ENCODE measurements at regions not wholly inside any gene's neighbourhood (a gene's known extent, or its start where the extent isn't known, plus 50 kb on each side); places are given as distances from the start of the nearest gene placed in this dataset.

DNA sequence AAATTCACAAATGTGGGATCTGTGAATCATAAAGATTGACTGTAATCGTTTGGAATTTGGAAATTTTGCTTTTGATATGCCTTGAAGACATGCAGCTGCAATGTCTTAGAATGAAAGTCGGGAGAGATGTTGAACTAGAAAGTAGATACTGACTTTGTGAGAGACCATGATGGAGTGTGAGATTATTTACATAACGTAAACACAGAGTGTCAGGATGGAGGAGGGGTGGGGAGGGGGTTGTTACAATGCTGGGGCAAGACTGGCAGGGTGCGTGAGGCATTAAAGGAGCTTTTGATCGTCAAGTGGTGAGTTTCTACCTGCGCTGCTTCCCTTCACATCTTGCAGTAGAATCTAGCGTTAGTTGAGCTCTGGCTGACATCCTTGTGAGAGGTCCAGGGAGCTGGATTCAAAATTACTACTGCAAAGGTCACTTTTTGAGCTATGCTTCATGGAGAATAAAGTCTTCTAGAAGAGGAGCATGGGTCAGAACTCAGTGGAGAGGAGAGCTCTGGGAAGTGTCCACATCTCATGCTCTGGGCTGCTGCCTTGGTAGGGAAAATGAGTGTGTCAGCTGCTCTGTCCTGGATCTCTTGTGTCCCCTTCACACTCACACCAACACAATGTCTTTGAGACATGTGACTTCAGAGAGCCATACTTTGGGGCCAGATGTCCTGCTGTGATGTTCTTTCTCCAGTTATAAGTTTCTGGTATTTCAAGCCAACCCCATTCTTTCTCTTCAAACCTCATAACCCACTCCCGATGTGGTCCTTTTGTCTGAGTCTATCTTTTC is 105.2 kb upstream of the CITED2 start:
- Mint-ChIP-seq H3K27me3 (peaks cover 32% of the 10 kb centered on the region), H3K9me3 (peaks cover 0 to 2% (median 0%) of the 10 kb centered on the region in 7 donors), H3K27ac (no peak overlapping the region), H3K36me3 (no peaks in the 10 kb centered on the region), H3K4me1 (peaks cover 0 to under 1% (median 0%) of the 10 kb centered on the region in 4 donors), H3K4me3 (no peak overlapping the region)
- DNase-seq (no peak), ATAC-seq (ENCODE audit: low read depth in 2 of 2) (no peak)
- Histone ChIP-seq H3K36me3 (ENCODE audit: control insufficient read depth, insufficient read depth, low read length) (no peaks in the 10 kb centered on the region), H3K4me1 (ENCODE audit: control insufficient read depth, insufficient read depth, low read length, poor library complexity, severe bottlenecking) (no peaks in the 10 kb centered on the region), H3K9me3 (ENCODE audit: control insufficient read depth in 2 of 2, low read length in 2 of 2) (no peaks in the 10 kb centered on the region), H3K27me3 (ENCODE audit: control insufficient read depth, insufficient read depth, low read length) (no peaks in the 10 kb centered on the region), H3K4me3 (ENCODE audit: low read depth, low read length) (no peak overlapping the region), H3K27ac (ENCODE audit: insufficient read depth, low read length, poor library complexity, severe bottlenecking) (no peak overlapping the region)

DNA sequence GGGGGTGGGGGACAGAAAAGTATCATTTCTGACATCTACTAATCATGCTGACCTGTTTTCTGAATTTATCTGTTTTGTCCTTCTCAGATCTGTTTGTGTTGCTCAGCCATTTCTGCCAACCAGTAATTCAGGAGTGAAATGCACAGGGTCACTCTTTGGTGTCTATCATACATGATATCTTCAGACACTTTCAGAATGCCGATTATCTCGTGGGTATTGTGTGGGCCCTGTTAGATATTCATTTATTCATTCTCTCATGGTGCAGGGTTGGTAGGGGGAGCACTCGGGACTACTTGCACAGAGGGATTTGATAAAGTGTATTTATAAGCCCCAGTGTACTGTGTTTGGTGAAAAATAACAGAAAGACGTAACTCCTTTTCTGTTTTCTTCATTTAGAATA is 101.2 kb upstream of the CITED2 start:
- Histone ChIP-seq H3K27me3 (ENCODE audit: control insufficient read depth, insufficient read depth, low read length) (no peaks in the 10 kb centered on the region), H3K27ac (ENCODE audit: insufficient read depth, low read length, poor library complexity, severe bottlenecking) (no peak overlapping the region), H3K4me3 (ENCODE audit: low read depth, low read length) (no peak overlapping the region), H3K9me3 (ENCODE audit: control insufficient read depth in 2 of 2, low read length in 2 of 2) (no peaks in the 10 kb centered on the region), H3K4me1 (ENCODE audit: control insufficient read depth, insufficient read depth, low read length, poor library complexity, severe bottlenecking) (peaks cover 4% of the 10 kb centered on the region), H3K36me3 (ENCODE audit: control insufficient read depth, insufficient read depth, low read length) (no peaks in the 10 kb centered on the region)
- H3K36me3 Mint-ChIP-seq = no peaks in the 10 kb centered on the region
- DNase-seq (no peak), ATAC-seq (ENCODE audit: low read depth in 2 of 2) (no peak)
- no peak overlapping the region for H3K27ac Mint-ChIP-seq
- peaks cover 27% of the 10 kb centered on the region for H3K27me3 Mint-ChIP-seq
- H3K9me3 Mint-ChIP-seq = peaks cover 0 to 2% (median 0%) of the 10 kb centered on the region in 7 donors
- no peak overlapping the region for H3K4me3 Mint-ChIP-seq
- peaks cover 0 to 2% (median 0%) of the 10 kb centered on the region in 4 donors for H3K4me1 Mint-ChIP-seq

DNA sequence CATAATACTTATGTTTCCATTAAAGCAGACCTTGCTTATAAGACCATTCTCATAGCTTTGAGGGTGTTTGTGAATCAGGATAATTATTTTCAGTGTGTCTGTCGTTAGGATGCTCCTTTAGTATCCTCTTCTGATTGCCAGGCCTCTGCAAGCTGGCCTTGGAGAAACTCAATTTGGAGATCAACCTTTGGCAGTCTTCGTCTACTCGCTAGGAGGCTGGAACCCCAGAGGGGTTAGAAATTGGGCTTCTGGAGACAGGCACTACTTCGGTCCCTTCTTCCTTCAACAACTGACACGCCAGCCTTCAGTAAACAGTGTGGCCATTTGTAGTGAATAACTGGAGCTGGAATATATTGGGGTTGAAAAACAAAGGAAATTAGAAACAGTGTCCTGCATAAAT is 100.8 kb upstream of the CITED2 start:
- H3K27me3 ChIP-seq (ENCODE audit: control insufficient read depth, insufficient read depth, low read length) = no peaks in the 10 kb centered on the region
- H3K4me1 Mint-ChIP-seq = peaks cover 0 to 2% (median 0%) of the 10 kb centered on the region in 4 donors
- H3K27ac ChIP-seq (ENCODE audit: insufficient read depth, low read length, poor library complexity, severe bottlenecking) = no peak overlapping the region
- H3K9me3 ChIP-seq (ENCODE audit: control insufficient read depth in 2 of 2, low read length in 2 of 2) = no peaks in the 10 kb centered on the region
- H3K27me3 Mint-ChIP-seq = peaks cover 27% of the 10 kb centered on the region
- H3K4me3 ChIP-seq (ENCODE audit: low read depth, low read length) = no peak overlapping the region
- ATAC-seq (ENCODE audit: low read depth in 2 of 2) (no peak), DNase-seq (no peak)
- no peak overlapping the region for H3K27ac Mint-ChIP-seq
- peaks cover 0 to 2% (median 0%) of the 10 kb centered on the region in 7 donors for H3K9me3 Mint-ChIP-seq
- no peak overlapping the region for H3K4me3 Mint-ChIP-seq
- H3K36me3 ChIP-seq (ENCODE audit: control insufficient read depth, insufficient read depth, low read length) = no peaks in the 10 kb centered on the region
- H3K36me3 Mint-ChIP-seq = no peaks in the 10 kb centered on the region
- peaks cover 4% of the 10 kb centered on the region for H3K4me1 ChIP-seq (ENCODE audit: control insufficient read depth, insufficient read depth, low read length, poor library complexity, severe bottlenecking)

DNA sequence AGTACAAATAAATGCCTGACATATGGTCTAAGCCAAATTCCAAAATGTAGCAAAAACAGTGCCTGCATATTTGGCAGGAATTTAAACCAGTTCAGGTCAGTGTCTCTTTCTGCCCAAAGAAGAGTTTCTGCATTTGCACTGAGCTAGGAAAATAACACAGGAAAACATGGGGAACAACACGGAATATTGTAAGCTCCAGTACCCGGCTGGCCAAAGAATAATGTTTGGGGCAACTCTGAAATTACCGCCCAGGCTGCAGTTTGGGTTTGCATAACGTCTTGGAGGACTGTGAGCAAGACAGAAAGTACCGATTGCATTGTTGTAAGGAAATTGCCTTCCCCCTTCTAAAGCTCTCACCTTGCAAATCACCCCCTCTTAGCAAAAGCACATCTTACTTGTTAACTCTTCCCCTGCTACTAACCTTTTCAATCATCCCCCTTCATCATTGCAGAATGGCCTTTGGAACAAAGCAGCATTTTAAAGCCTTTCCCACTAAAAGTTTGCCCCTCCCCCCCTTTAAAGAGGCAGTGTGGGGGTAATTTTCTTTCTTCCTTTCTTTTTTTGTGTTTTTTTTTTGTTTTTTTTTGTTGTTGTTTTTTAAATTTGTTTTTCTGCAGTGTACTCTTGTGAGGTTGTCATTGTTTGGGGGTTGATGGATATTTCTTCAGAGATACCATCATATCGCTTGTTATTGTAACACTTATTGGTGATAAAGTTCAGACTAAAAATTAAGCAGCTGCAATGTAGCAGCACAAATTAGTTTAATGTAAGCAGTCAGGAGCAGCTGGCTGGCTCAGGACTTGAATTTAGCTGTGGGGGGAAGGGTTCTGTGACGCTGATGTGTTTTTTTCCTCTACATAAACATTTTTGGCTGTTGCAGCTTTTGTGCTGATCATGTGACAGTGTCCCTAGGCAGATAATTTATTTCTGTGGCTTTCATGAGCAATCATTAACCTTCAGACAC is 100.0 kb upstream of the CITED2 start:
- H3K9me3 Mint-ChIP-seq = no peaks in the 10 kb centered on the region
- Histone ChIP-seq H3K4me1 (ENCODE audit: control insufficient read depth, insufficient read depth, low read length, poor library complexity, severe bottlenecking) (peaks cover 4% of the 10 kb centered on the region), H3K36me3 (ENCODE audit: control insufficient read depth, insufficient read depth, low read length) (no peaks in the 10 kb centered on the region), H3K4me3 (ENCODE audit: low read depth, low read length) (no peak overlapping the region), H3K27ac (ENCODE audit: insufficient read depth, low read length, poor library complexity, severe bottlenecking) (no peak overlapping the region), H3K27me3 (ENCODE audit: control insufficient read depth, insufficient read depth, low read length) (no peaks in the 10 kb centered on the region), H3K9me3 (ENCODE audit: control insufficient read depth in 2 of 2, low read length in 2 of 2) (no peaks in the 10 kb centered on the region)
- ATAC-seq (ENCODE audit: low read depth in 2 of 2) (no peak), DNase-seq (no peak)
- peaks cover 26% of the 10 kb centered on the region for H3K27me3 Mint-ChIP-seq
- H3K27ac Mint-ChIP-seq = no peak overlapping the region
- no peak overlapping the region for H3K4me3 Mint-ChIP-seq
- H3K4me1 Mint-ChIP-seq = peaks cover 0 to 2% (median 0%) of the 10 kb centered on the region in 4 donors
- no peaks in the 10 kb centered on the region for H3K36me3 Mint-ChIP-seq

DNA sequence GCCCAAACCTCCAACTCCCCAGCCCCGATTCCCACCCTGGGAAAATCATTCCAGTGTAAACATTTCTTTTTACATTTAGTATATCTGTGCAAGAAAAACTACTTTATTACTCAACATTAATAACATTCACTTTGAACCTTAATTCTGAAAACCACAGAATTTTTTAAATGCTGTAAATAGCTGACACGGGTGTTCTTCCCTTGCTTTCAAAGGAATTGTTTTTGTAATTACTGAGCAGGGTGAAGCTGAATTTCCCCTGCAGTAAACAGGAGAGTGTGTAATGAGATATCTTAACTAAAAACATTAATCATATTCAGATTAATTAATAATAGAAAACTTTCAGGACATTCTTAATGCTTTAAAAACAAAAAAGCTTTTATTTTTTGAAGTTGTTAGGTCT is 99.3 kb upstream of the CITED2 start:
- H3K27me3 Mint-ChIP-seq = peaks cover 21% of the 10 kb centered on the region
- H3K9me3 ChIP-seq (ENCODE audit: control insufficient read depth in 2 of 2, low read length in 2 of 2) = no peaks in the 10 kb centered on the region
- no peaks in the 10 kb centered on the region for H3K27me3 ChIP-seq (ENCODE audit: control insufficient read depth, insufficient read depth, low read length)
- H3K36me3 Mint-ChIP-seq = no peaks in the 10 kb centered on the region
- H3K36me3 ChIP-seq (ENCODE audit: control insufficient read depth, insufficient read depth, low read length) = no peaks in the 10 kb centered on the region
- H3K9me3 Mint-ChIP-seq = no peaks in the 10 kb centered on the region
- H3K4me3 ChIP-seq (ENCODE audit: low read depth, low read length) = no peak overlapping the region
- DNase-seq = no peak
- H3K4me3 Mint-ChIP-seq = peak overlapping the region in 1 of 4 donors; percentile 14
- peaks cover 0 to 2% (median 0%) of the 10 kb centered on the region in 4 donors for H3K4me1 Mint-ChIP-seq
- peaks cover 4% of the 10 kb centered on the region for H3K4me1 ChIP-seq (ENCODE audit: control insufficient read depth, insufficient read depth, low read length, poor library complexity, severe bottlenecking)
- no peak overlapping the region for H3K27ac Mint-ChIP-seq
- H3K27ac ChIP-seq (ENCODE audit: insufficient read depth, low read length, poor library complexity, severe bottlenecking) = no peak overlapping the region
- ATAC-seq (ENCODE audit: low read depth in 2 of 2) = no peak

DNA sequence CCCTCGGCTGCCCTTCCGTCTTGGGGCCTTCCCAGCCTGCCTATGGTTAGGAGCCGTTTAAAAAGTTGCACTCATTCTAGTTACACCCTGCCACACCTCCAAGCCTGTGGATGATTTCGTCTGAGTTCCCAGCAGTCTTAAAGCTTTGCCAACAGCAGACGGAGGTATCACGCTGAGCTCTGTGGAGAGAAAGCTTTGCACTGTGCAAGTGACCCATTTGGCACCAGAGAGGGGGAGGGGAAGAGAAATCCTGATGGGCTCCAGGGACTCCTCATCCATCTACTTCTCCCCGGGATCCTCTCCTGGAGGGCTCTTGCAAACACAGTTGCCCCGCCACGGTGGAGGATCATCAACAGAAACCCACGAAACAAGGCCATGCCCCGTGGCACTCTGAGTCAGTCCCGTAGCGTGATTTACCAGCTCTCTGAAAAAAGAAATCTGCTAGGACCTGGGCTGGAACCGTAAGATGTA is 98.8 kb upstream of the CITED2 start:
- Mint-ChIP-seq H3K27ac (no peak overlapping the region), H3K27me3 (peaks cover 22% of the 10 kb centered on the region), H3K4me1 (peaks cover 0 to 2% (median 0%) of the 10 kb centered on the region in 4 donors), H3K4me3 (peak overlapping the region in 1 of 4 donors; percentile 14), H3K9me3 (no peaks in the 10 kb centered on the region), H3K36me3 (no peaks in the 10 kb centered on the region)
- Histone ChIP-seq H3K4me1 (ENCODE audit: control insufficient read depth, insufficient read depth, low read length, poor library complexity, severe bottlenecking) (peaks cover 4% of the 10 kb centered on the region), H3K36me3 (ENCODE audit: control insufficient read depth, insufficient read depth, low read length) (no peaks in the 10 kb centered on the region), H3K4me3 (ENCODE audit: low read depth, low read length) (no peak overlapping the region), H3K9me3 (ENCODE audit: control insufficient read depth in 2 of 2, low read length in 2 of 2) (no peaks in the 10 kb centered on the region), H3K27ac (ENCODE audit: insufficient read depth, low read length, poor library complexity, severe bottlenecking) (no peak overlapping the region), H3K27me3 (ENCODE audit: control insufficient read depth, insufficient read depth, low read length) (no peaks in the 10 kb centered on the region)
- DNase-seq = no peak
- no peak for ATAC-seq (ENCODE audit: low read depth in 2 of 2)

DNA sequence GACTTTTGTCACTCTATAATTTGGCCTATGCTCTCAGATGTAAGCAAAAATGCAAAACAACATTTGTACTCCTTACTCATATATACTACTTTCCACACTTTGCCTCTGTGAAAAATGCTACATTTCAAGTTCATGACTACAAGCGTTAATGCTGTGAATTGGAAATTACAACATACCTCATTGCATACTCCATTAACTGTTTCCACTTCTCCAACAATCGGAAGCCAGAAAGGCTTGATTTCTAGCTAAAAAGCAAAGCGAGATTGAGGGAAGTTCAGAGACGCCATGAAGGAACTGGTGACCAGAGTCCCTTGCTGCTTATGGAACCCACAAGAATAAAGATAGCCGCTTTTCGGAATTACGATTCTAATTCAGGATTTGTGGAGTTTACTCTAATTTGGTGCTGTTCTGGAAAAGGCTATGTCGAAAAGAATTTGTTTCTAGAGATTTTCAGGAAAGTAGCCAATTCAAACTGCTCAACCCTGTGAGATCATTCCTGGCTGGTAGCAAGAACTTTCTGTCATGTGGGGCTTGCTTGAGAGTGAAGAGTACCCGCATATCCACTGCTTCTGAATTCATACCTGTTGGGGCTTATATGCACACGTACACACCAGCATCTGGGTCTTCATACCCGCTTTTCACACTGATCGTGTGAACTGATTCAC is 98.0 kb upstream of the CITED2 start:
- H3K36me3 ChIP-seq (ENCODE audit: control insufficient read depth, insufficient read depth, low read length) = no peaks in the 10 kb centered on the region
- Mint-ChIP-seq H3K4me3 (no peak overlapping the region), H3K36me3 (no peaks in the 10 kb centered on the region), H3K27ac (no peak overlapping the region), H3K27me3 (peaks cover 25% of the 10 kb centered on the region), H3K9me3 (no peaks in the 10 kb centered on the region), H3K4me1 (peaks cover 0 to 2% (median 0%) of the 10 kb centered on the region in 4 donors)
- no peaks in the 10 kb centered on the region for H3K9me3 ChIP-seq (ENCODE audit: control insufficient read depth in 2 of 2, low read length in 2 of 2)
- H3K4me3 ChIP-seq (ENCODE audit: low read depth, low read length) = no peak overlapping the region
- H3K27ac ChIP-seq (ENCODE audit: insufficient read depth, low read length, poor library complexity, severe bottlenecking) = no peak overlapping the region
- H3K4me1 ChIP-seq (ENCODE audit: control insufficient read depth, insufficient read depth, low read length, poor library complexity, severe bottlenecking) = peaks cover 4% of the 10 kb centered on the region
- no peak for DNase-seq
- no peak for ATAC-seq (ENCODE audit: low read depth in 2 of 2)
- no peaks in the 10 kb centered on the region for H3K27me3 ChIP-seq (ENCODE audit: control insufficient read depth, insufficient read depth, low read length)

All from CD4-positive, CD25-positive, alpha-beta regulatory T cell (primary cell).